ENCODE measurements at regions not wholly inside any gene's neighbourhood (a gene's known extent, or its start where the extent isn't known, plus 50 kb on each side); places are given as distances from the start of the nearest gene placed in this dataset.

DNA sequence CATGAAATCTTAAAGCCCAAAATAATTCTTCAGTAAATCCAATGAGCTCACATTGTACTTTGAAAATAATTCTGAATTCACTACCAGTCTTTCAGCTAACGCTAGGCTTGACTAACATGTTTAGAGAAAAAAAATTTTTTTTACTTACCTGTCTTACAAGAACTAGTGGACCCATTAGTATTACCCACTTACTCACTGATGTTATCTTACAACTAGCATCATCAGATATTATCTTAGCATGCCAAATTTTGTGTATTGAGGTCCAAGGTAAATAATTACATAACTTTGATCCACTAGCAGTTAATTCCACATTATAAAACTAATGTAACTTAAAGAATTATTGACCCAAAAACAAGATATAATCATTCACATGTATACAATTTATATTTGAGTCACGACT is 62.7 kb downstream of the SLC41A2 start:
- CTCF ChIA-PET (ENCODE audit: partially characterized antibody): no interaction called here
- Histone ChIP-seq H3K27me3 (replicated peaks in 1 of 4; ENCODE audit: control insufficient read depth in 3 of 4, extremely low read depth in 1 of 4, insufficient read depth in 3 of 4, low read length in 3 of 4) (no peaks in the 10 kb centered on the region), H3K4me3 (ENCODE audit: extremely low read depth in 1 of 4, insufficient read depth in 2 of 4, low read depth in 3 of 4, low read length in 4 of 4) (no peak overlapping the region), H2AFZ (ENCODE audit: low read length) (no peak overlapping the region), H3K4ac (replicated peaks; ENCODE audit: insufficient read length, low read depth, low read length) (no peak overlapping the region), H2BK15ac (ENCODE audit: low read length) (no peak overlapping the region), H3K79me2 (ENCODE audit: control insufficient read depth in 1 of 2, insufficient read depth in 2 of 2, low read length in 2 of 2) (no peaks in the 10 kb centered on the region), H3K56ac (replicated peaks; ENCODE audit: insufficient read length, low read depth, low read length) (no peak overlapping the region), H3K79me1 (ENCODE audit: low read depth, low read length) (no peaks in the 10 kb centered on the region), H4K5ac (ENCODE audit: insufficient read length, low read depth, low read length) (no peak overlapping the region), H3K23ac (ENCODE audit: insufficient read length) (no peak overlapping the region), H3K4me2 (ENCODE audit: insufficient read depth in 1 of 2, low read depth in 2 of 2, low read length in 2 of 2) (no peak overlapping the region), H3K14ac (ENCODE audit: insufficient read length) (no peak overlapping the region), H2BK5ac (ENCODE audit: low read depth, low read length) (no peak overlapping the region), H4K8ac (ENCODE audit: extremely low read depth, insufficient read depth, low read length) (no peak overlapping the region), H3K9me3 (ENCODE audit: insufficient read depth in 2 of 2, low read depth in 1 of 2, low read length in 1 of 2) (no peaks in the 10 kb centered on the region), H3K23me2 (ENCODE audit: low read depth, low read length) (no peaks in the 10 kb centered on the region), H3K27ac (ENCODE audit: low read depth, low read length) (no peak overlapping the region), H3K9ac (replicated peaks in 1 of 4; ENCODE audit: extremely low read depth in 1 of 4, low read depth in 3 of 4, low read length in 3 of 4) (no peak overlapping the region), H2BK120ac (replicated peaks; ENCODE audit: low read depth, low read length) (no peak overlapping the region), H3K36me3 (ENCODE audit: control insufficient read depth in 2 of 4, insufficient read depth in 4 of 4, low read length in 3 of 4) (no peaks in the 10 kb centered on the region), H3K18ac (ENCODE audit: extremely low read depth, low read length) (no peak overlapping the region), H2AK5ac (ENCODE audit: low read depth, low read length) (no peak overlapping the region), H2BK20ac (ENCODE audit: low read length) (no peak overlapping the region), H4K20me1 (replicated peaks in 1 of 2; ENCODE audit: control insufficient read depth in 1 of 2, insufficient read depth in 2 of 2, low read length in 2 of 2) (no peaks in the 10 kb centered on the region), H3K4me1 (replicated peaks in 1 of 4; ENCODE audit: control insufficient read depth in 3 of 4, insufficient read depth in 4 of 4, low read length in 3 of 4) (no peaks in the 10 kb centered on the region), H4K91ac (replicated peaks; ENCODE audit: insufficient read length, low read length) (no peak overlapping the region), H2BK12ac (ENCODE audit: low read depth, low read length) (no peak overlapping the region)
- DNase-seq (ENCODE audit: low read depth in 1 of 2, low spot score in 2 of 2) (no peak), FAIRE-seq (no peak)
- TF ChIP-seq NRF1 (IDR thresholded peaks at IDR 0.05; ENCODE audit: low read depth, low read length) (no peak), ZNF274 (IDR thresholded peaks at IDR 0.05; ENCODE audit: borderline replicate concordance, extremely low read depth, low read length) (no peak), MAFK (IDR thresholded peaks at IDR 0.05; ENCODE audit: low read depth, low read length) (no peak)
- WGBS, 2 experiments (ENCODE audit: extremely low coverage in 1 of 2, insufficient coverage in 1 of 2, insufficient read length in 1 of 2, insufficient replicate concordance in 2 of 2, low coverage in 1 of 2, low lambda C conversion rate in 2 of 2, missing lambda C conversion rate in 1 of 2): 86% methylated on average over 2 of the region's 2 CpGs; no CpG with 5 or more reads in 1 of the 2 experiments
- POLR2A ChIA-PET (ENCODE audit: partially characterized antibody): no interaction called here

Measured in H1 (cell line).